ENCODE measurements at regions not wholly inside any gene's neighbourhood (a gene's known extent, or its start where the extent isn't known, plus 50 kb on each side); places are given as distances from the start of the nearest gene placed in this dataset.
A peak's percentile ranks its signal among the peaks of the same experiment; 100 is the strongest.
"Not testable (repeated sequence)": the region's sequence is repeated elsewhere in the genome, so short reads cannot be mapped to it uniquely, and the experiment has no call there.

GRCh38 chr6:112665114-112665513, 318.0 kb downstream of the RFPL4B start:
- no peak for DNase-seq

GRCh38 chr6:112665815-112666214, 318.7 kb downstream of the RFPL4B start:
- no peak for DNase-seq

GRCh38 chr6:112667427-112667826, 320.3 kb downstream of the RFPL4B start:
- no peak for DNase-seq

- DNase-seq: no peak
These were observed 333.0 kb downstream of the RFPL4B start for GRCh38 chr6:112680091-112680490.

- DNase-seq: no peak
These were observed 334.9 kb downstream of the RFPL4B start for GRCh38 chr6:112682071-112682470.

GRCh38 chr6:112683106-112683505, 336.0 kb downstream of the RFPL4B start:
- no peak for DNase-seq

DNA sequence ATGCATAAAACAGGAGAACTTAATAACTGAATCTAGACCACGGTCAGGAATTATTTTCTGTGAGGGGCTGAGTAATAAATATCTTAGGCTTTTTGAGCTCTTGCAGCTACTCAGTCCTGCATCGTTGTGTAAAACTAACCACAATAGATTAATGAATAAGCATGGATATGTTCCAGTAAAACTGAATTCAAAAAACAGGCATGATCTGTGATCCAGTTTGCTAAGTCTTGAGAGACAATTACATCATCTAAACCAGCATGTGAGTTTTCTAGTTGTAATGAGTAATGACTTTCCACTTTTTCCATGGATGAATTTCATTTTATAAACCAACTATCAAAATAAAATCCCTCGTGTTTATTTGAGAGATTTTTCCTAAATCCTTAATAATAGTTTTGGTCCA, 336.8 kb downstream of the RFPL4B start:
- DNase-seq: no peak

DNA sequence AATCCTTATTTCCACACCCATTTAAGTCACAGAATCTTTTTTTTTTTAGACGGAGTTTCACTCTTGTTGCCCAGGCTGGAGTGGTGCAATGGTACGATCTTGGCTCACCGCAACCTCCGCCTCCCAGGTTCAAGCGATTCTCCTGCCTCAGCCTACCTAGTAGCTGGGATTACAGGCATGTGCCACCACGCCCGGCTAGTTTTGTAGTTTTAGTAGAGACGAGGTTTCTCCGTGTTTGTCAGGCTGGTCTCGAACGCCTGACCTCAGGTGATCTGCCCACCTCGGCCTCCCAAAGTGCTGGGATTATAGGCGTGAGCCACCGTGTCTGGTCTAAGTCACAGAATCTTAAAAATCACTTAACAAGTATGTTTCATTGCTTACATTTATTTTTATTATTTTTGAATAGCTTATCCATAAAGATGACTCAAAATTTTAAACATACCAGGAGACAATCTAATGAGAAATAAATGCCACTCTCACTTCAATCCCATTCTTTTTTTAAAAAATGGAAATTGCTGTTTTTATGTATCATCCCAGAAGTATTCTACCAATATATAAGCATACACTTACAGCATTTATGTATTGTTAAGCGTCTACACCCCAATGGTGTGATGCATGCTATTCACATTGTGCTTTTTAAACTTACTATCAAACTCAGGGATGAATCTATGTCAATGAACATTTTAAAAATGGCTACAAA, 338.5 kb downstream of the RFPL4B start:
- DNase-seq: not testable (repeated sequence)

DNA sequence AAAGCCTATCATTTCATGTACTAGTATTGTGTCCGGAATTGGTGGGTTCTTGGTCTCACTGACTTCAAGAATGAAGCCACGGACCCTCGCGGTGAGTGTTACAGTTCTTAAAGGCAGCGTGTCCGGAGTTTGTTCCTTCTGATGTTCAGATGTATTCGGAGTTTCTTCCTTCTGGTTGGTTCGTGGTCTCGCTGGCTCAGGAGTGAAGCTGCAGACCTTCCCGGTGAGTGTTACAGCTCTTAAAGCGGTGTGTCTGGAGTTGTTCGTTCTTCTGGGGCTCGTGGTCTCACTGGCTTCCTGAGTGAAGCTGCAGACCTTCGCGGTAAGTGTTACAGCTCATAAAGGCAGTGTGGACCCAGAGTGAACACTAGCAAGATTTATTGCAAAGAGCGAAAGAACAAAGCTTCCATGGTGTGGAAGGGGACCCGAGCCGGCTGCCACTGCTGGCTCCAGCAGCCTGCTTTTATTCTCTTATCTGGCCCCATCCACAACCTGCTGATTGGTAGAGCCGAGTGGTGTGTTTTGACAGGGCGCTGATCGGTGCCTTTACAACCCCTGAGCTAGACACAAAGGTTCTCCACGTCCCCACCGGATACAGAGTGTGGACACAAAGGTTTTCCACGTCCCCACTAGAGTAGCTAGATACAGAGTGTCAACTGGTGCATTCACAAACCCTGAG, 341.5 kb downstream of the RFPL4B start:
- peak; percentile 31 for DNase-seq

DNA sequence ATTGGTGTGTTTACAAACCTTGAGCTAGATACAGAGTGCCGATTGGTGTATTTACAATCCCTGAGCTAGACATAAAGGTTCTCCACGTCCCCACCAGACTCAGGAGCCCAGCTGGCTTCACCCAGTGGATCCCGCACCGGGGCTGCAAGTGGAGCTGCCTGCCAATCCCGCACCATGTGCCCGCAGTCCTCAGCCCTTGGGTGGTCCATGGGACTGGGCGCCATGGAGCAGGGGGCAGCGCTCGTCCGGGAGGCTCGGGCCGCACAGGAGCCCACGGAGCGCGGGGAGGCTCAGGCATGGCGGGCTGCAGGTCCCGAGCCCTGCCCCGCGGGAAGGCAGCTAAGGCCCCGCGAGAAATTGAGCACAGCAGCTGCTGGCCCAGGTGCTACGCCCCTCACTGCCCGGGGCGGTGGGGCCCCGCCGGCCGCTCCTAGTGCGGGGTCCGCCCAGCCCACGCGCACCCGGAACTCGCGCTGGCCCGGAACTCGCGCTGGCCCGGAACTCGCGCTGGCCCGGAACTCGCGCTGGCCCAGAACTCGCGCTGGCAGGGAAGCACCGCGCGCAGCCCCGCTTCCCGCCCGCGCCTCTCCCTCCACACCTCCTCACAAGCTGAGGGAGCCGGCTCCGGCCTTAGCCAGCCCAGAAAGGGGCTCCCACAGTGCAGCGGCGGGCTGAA, 342.2 kb downstream of the RFPL4B start:
- not testable (repeated sequence) for DNase-seq

DNA sequence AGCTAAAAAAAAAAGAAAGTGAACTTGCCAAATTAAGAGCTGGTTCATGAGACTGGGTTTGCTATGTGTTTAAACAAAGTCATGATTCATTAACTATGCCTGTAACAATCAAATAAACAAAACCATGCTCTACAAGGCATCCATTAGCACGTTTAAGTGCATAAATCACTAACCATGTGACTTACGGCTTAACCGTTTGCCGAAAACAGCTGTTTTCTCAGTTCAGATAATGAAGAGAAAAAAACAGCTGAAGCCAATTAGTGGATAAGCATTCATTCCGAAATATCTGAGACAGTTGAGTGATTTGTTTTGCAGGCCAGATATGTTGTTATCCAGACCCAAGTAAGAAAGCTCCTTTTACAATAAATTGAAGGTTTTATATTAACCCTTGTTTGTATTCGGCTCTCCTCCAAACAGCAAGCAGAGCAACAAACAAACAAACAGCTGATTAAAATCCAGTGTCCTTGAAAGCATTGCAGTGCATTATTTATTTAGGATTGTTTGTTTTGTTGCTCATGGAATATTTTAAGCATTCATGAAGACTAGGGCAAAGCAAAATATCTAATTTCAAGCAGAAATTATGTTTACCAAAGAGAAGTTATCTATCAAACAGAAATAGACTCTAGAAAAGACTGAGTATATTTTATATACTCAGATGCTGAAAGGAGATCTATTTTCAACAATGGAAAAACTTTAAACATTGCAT, 343.5 kb downstream of the RFPL4B start:
- no peak for DNase-seq

- peak; percentile 42 for DNase-seq
These were observed 344.2 kb downstream of the RFPL4B start for GRCh38 chr6:112691289-112691688.

DNA sequence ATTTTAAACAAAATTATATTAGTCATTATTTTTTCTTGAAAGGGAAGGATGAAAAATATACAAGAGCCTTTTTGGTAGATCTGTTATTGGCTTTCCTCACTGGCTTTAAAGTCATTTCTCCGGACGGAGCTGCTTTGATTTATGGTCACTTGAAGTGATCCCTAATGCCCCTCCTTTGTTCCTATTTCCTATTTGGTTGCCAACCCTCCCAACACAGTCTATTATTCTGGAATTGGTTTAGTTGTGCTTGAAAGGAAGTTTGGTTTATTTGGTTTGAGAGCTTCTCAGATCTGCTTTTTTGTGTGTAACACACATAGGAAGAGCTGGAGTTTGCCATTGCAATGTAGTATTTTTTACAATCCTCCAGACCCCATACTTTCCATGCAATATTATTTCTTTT, 347.9 kb downstream of the RFPL4B start:
- DNase-seq: no peak

DNA sequence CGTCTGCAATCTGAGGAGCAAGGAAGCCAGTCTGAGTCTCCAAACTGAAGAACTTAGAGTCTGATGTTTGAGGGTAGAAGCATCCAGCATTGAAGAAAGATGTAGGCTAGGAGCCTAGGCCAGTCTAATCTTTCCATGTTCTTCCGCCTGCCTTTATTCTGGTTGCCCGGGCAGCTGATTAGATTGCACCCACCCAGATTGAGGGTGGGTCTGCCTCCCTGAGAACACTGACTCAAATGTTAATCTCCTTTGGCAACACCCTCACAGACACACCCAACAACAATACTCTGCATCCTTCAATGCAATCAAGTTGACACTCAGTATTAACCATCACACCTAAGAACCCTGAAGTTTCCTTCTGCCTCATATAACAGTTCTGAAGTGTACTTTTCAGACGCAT, 350.1 kb downstream of the RFPL4B start:
- no peak for DNase-seq

GRCh38 chr6:112701201-112701600, 354.1 kb downstream of the RFPL4B start:
- peak; percentile 57 for DNase-seq

GRCh38 chr6:112710710-112711109, 363.6 kb downstream of the RFPL4B start:
- DNase-seq: no peak

DNA sequence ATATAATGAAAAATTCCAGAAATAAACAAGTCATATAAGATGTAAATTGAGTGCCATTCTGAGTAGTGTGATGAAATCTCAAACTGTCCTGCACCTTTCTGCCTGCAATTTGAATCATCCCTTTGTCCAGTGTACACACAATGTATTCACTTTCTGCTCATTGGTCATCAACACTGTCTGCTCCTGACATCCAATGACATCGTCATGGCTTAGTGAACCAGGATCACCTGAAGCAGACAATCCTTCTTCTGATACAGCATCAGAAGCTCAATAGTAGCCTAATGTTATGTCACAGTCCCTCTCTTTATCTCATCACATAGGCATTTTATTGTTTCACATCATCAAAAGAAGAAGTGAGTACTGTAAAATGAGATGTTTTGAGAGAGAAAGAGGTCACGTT, 366.3 kb downstream of the RFPL4B start:
- no peak for DNase-seq

DNA sequence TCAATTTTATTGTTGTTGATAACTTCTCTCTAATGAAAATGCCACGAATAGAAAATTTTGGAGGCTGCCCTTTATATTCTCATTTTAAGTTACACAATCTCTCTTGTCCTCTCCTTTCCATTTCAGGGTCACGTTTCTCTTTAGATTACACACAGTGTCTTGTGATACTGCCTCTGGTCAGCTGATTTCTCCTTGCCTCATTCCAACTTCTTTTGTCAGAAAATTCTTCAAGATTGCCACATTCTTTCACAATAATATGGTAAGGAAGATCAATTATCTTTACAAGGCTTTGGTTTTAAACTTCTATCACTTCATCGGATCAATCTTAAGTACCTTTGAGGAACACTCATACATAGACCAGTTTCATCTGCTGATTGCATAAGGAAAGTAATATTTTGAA, 370.3 kb downstream of the RFPL4B start:
- no peak for DNase-seq

DNA sequence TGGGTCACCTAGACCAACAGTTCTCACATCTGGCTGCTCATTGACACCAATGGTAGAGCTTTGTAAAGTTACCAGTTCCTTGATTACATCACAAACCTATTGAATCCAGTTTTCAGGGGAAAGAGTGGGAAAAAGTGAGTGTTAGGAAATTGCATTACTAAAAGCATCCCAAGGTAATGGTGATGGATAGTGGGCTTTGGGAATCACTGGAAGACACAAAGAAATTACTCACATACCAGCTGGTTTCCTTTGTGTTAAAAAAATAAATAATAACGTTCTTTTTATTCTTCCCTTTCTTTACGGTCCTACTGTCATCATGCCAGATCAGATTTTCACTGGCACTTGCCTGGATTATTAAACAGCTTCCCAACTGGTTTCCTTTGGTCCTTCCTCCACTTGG, 370.7 kb downstream of the RFPL4B start:
- no peak for DNase-seq

DNA sequence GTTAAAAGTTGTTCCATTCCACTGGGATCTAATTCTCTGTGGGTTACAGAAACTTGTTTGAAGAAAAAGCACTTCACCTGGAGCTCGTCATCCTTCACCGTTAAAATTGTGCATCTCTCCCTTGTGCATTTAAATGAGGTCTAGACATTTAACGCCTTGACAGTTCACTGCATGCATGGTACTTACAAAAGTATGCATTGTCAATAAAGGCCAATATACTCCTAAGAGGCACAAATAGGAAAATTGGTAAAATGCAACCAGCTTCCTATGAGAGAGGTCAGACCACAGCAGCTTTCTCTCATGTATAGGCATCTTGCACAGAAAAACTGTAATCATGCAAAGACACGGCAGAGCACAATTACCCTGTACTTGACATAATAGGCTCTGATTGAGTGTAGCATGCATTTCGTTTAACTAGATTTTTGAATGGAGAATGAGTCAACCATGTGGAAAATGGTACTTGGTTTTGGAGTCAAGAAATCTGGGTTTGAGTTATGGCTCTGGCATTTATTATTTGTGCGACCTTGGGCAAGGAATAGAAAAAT, 378.5 kb downstream of the RFPL4B start:
- no peak for DNase-seq

- DNase-seq: no peak
These were observed 388.0 kb downstream of the RFPL4B start for GRCh38 chr6:112735129-112735528.

DNA sequence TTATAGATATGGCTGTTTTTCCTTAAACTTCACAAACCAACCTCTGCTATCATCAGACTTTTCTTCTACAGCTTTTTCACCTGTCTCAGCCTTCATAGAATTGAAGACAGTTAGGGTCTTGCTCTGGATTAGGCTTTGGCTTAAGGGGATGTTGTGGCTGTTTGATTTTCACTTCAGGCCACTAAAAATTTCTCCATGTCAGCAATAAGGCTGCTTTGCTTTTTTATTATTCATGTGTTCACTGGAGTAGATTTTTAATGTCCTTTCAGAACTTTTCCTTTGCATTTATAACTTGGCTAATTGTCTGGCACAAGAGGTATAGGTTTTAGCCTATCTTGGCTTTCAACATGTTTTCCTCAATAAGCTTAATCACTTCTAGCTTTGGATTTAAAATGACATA, 392.6 kb downstream of the RFPL4B start:
- DNase-seq: no peak

GRCh38 chr6:112743323-112743722, 396.2 kb downstream of the RFPL4B start:
- no peak for DNase-seq
